ENCODE measurements at regions not wholly inside any gene's neighbourhood (a gene's known extent, or its start where the extent isn't known, plus 50 kb on each side); places are given as distances from the start of the nearest gene placed in this dataset.
"Not testable (repeated sequence)": the region's sequence is repeated elsewhere in the genome, so short reads cannot be mapped to it uniquely, and the experiment has no call there.

DNA sequence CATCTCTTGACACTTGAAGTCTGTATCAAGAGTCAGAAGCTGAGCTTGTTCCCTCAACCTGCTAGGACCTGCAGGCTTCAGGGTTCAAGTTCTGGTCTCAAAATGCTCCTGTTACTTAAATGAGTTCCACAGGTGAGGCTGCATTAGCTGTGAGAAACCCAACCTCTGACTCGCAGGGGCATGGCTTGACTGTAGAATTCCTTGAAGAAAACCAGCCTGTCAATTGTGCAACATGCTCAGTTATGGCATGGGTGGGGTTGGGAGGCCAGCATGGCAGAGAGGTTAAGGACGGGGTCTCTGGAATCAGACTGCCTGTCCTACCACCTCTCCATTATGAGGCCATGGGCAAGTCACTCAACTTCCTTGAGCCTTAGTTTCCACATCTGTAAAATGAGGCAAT, 235.8 kb downstream of the EN1 start:
- no peak for DNase-seq

DNA sequence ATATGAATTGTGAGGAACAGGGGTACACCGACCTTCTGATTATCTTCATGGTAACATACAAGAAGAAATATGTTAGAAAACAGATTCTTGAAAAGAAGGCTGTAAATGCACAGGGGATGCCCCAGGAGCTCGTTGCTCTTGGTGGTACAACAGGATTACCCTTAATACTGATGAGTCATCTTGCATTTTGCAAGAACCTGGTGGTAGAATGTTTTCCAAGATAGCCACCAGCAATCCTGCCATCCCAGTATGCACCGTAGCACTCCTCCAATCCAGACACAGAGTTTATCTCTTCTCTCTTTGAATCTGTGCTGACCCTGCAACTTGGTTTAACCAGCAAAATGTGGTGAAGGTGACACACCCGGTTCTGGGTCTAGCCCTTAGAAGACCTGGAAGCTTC, 238.3 kb downstream of the EN1 start:
- DNase-seq, result no peak

DNA sequence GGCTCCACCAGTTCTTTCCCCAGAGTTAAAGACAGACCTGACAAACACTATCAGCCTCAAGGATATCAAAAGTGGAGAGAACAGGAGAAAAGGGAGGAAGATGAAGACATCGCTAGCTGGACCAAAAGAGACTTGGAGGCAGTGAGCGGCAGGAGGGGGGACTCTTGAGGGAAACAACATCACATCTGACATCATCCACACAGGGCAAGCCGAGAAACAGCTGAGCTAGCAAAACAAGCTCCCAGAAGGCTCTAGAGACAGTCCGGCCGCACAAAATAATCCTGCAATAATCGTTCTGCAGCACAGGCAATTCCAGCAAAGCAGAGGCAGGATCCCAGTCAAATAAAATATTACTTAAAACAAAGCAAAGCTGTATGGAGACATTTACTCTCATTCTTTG, 239.8 kb downstream of the EN1 start:
- no peak for DNase-seq

DNA sequence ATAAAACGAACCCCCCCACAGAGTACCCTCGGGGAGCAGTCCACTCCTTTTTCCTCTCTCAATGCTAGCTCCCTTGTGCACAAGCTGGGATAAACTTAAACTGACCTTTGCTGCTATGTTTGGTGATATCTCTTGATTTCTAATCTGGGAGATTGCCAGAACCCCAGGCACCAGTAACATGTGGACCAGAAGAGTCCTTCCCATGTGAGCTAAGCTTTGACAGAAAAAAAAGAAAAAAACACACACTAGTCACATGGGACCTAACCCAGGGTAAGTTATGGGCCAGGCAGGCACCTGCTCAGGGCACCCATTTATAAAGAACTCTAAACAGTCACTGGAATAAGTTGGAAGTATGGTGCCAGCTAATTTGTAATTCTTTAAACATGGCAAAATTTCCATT, 242.6 kb downstream of the EN1 start:
- DNase-seq, result no peak

DNA sequence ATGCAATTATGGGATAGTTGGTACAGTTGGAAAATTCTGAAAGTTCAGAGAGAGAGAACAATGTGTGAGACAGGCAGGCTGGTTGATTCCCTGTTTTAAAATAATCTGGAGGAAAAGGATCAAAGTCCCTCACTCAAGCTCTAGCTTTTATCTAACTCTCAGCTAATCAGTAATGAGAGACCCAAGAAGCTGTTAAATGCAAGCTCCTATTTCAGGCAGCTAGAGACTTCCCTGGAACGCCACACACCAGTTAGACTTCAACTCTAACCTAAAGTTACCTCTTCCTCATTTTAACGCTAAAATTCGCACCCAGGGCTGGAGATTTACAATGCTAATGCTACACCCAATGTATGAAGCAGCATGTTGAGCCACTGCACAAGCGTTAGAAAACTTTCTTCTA, 243.1 kb downstream of the EN1 start:
- DNase-seq, result no peak

DNA sequence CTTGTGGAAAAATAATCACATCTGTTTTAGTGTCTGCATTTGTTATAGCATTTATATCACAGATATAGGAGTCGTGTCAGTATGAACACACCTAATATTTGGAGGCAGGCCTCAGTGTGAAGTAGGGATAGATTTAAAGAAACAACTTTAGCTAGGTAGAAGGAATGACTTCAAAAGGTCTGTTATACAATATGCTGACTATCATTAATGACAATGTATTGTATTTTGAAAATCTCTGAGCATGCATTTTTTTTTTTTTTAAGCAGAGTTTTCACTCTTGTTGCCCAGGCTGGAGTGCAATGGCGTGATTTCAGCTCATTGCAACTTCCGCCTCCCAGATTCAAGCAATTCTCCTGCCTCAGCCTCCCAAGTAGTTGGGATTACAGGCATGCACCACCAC, 248.3 kb downstream of the EN1 start:
- DNase-seq, result no peak

DNA sequence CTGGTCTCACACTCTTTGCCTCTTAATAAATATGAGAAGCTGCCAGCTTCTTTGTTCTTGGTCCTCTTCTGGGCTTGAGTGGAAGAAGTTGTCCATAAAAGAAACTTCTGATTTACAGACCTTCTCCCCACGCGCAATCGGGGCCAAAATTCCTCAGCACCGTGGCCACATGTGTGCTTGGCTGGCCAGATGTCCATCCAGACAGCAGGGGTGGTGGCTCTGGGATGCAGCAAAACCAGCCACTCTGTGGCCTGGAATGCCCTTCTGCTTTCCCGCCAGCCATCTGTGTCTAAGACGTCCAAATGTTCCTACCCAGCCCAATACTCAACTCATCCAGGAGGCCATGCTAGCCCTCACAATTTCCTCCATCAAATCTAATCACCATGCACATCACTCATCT, 250.8 kb downstream of the EN1 start:
- DNase-seq, result no peak

DNA sequence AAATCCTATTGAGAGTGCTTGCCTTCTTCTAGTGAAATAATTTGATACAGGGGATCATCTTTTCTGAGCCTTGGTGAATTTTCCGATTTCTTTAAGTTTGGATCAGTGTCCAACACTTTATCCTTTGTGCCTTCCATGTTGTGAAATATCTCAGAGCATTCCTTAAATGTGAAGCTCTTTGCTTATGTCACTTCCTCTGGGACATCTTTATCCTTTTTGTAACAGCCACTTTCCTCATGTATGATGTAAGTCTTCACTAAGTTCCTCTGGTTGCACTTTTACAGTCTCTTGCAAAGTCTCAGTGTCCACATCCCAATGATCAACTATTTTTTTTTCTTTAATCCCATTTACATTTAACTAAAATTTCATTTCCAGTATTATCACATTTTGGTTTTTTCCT, 254.2 kb downstream of the EN1 start:
- DNase-seq, result no peak

DNA sequence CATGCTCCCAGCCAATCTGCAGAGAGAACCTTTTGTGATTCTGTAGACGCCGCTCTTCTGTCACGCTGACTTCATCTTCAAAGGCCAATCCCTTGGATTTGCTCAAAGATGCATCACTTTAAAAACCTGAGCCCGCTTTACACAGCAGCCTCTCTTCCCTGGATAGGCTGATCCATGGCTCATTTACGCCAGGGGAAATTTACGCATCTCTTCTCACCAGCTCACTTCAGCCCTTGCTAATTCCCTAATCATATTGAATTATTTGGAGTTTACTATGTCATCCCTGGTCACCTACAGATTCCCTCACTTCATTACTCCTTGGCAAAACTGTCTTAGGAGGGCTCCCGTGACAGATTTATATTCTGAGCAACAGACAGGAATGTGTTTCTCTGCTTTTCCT, 256.2 kb downstream of the EN1 start:
- no peak for DNase-seq

DNA sequence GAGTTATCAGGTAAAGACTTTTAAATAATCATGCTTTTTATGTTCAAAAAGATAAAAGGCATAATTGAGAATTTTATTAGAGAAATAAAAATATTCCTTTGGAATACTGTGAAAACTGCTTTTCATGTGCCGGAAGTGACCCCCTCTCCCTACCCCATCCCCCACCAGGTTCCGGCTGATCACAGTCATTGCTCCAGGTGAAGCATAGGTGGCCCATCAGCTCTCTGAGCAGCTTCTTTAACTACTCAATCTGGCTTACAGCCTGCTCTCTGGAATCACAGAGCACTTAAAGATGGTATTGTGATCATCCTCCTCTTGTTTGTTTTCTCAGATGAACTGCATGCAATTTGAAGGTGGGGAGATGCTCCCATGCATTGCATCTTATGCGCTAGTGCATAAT, 257.7 kb downstream of the EN1 start:
- no peak for DNase-seq

DNA sequence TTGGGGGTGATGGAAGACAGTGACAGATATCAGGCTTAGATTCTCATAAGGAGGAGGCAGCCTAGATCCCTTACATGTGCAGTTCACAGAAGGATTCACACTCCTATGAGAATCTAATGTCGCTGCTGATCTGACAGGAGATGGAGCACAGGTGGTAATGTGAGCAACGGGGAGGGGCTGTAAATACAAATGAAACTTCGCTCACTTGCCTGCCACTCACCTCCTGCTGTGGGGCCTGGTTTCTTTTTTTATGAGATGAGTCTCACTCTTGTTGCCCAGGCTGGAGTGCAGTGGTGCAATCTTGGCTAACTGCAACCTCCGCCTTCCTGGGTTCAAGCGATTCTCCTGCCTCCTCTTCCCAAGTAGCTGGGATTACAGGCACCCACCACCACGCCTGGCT, 258.6 kb downstream of the EN1 start:
- no peak for DNase-seq

DNA sequence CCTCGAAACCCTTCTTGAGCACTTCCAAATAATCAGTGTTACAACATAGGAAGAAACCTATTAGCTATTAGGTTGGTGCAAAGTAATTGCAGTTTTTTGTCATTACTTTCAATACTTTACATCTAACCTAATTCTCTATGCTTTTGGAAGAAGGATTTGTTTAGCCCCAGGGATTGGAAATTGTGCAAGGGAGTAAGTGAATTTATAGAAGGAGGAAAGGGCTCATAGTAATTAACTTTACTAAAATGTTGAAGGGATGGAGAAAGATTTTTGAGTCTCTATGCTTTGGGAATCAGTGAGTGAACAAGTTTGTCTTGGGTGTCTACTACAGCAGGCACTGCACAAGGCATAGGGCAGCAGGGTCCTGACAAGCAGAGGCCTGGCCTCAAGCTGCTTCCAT, 261.1 kb downstream of the EN1 start:
- DNase-seq, result no peak

DNA sequence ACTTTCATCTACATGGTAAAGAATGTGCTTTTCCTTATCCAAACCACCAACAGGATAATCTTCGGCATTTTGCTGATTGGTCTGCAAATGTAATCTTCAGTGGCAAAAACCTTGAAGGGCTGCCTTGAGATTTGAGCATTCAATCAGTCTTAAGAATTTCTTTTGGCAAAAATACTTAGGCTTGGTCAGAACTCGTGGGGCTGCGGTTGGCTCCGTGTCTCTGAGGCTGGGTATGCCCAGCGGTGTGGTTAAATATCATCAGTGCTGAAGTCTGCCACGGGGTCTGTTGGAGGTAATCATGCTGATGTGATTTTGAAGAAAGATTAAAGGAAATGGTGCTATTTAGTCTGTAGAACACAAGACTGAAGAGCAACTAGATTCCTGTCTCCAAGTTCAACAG, 262.6 kb downstream of the EN1 start:
- no peak for DNase-seq

DNA sequence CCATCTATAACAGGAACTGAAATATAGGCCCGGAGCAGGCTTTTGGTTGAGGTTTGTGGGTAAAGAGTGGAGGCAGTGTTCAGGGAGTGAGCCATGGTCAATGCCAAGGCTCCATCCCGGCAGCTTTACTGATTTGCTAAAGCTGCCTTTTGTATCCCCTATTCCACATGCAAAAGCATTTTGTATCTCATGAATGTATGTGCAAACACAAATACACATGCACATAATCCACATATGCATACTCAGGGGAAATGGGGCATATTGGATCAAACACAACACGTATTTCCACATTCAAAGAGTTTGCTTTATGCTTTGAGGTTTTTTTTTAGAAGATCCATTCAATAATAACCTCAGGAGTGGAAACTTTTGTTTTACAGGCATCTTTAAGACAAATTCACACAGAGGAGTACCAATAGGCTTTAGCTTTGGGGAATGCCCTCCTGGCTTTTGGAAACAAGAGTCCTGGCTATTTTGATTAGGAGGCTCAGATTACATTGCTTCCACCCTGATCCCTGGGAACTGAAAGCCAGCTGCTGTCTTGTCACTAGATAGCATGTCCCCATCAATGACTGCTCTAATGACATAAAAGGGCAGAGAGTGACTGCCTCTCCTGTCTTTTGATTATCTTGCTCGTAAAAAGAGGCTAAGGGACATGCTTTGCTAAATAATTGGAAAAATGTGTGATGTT, 263.2 kb downstream of the EN1 start:
- DNase-seq, result no peak

DNA sequence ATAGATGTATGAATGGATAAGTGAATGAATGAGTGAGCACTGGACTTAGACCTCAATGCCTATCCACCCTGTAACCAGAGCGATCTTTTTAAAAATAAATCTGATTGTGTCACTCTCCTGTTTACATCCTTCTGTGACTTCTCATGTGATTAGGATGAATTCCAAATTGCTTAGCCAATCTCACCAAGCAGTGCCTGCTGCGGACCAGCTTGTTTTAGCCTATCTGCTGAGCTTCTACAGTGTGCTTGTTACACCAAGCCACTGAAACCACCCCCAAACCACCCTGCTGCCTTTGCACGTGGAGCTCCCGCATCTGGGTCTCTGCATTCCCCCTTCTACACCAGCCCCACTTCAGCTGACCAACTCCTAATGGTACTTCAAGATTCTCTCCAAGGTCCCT, 265.4 kb downstream of the EN1 start:
- no peak for DNase-seq

DNA sequence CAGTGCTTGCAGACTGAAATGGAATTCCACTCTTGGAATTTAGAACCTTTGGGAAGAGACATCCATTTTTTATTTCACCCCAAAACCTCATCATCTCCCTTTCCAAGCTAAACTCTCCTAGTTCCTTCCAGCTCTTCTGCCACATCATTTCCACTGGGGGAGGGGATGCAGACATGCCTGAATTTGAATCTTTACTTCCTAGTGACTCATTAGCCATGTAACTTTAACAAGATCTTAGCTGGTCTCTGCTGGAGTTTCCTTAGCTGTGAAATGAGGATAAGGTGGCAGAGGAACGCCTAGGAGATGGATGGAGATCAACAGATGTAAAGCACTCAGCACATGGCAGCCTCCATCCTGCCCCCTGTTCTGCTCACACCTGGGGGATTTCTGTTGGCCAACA, 266.8 kb downstream of the EN1 start:
- DNase-seq, result no peak

DNA sequence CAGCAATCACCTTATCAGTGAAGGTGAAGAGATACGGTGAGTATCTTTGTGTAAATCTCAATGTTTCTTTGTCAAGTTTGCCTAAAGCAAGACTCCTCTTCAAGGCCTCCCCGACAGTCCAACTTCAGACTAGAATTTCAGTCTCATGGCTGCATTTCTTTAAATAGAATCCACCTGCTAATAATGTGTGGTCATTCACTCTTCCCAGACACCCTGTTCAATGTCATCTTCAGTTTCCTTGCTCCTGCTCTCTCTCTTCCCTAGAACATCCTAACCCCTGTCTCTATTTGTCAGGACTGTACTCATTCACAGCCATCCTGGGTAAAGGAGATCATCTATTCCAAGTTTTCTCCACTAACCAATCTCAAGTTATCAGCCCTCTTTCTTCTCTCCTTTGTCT, 267.3 kb downstream of the EN1 start:
- no peak for DNase-seq

DNA sequence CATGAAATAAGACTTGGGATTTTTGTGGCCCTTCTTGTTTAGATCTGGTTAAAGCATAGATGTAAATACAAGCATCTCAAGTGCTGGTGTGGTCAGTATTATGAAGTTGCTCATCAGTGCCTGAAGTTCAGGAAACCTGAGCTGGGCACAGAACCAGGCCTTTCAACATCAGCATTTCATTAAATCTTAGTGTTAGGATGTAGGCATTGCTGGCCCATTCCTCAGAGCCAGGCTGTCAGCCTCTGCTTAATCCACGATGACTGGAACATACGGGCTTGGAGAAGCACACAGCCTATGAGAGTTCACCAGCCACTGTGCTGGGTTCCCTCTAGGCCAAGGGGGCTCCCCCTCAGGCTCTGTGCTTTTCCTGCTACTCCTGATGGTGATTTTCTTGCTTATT, 270.2 kb downstream of the EN1 start:
- DNase-seq, result no peak

DNA sequence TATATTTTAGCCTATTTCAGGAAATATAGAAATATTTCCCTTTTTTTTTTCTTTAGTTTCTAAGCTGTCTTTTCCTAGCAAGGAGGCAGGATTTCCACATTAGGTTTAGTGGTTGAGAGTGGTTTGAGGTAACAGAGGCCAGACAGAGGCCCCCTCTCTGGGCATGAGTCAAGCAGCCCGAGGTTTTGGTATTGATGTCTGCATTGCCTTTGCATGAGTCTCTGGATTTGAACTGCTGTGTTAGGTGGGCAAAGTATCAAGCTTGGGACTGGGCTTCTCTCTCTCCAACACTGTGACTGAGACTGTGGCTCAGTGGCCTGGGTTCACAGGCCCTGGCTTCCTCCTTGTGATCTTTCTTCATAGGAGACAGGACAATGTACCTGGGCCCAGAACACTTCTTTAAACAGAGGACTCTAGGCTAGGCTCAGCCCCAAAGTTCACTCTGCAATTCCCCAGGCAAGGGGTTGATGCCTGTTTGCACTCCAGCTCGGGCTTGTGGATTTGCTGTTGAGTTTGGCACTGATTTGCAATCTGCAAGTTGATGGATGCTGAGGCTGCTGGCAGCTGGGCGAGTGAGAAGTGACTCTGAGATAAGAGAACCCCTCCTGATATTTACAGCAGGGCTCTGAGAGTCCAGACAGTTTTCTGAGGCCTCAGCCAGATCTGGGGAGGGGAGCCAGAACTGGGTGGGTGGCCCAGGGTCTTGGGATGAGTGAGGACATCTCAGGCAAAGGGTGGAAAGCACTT, 271.2 kb downstream of the EN1 start:
- no peak for DNase-seq

DNA sequence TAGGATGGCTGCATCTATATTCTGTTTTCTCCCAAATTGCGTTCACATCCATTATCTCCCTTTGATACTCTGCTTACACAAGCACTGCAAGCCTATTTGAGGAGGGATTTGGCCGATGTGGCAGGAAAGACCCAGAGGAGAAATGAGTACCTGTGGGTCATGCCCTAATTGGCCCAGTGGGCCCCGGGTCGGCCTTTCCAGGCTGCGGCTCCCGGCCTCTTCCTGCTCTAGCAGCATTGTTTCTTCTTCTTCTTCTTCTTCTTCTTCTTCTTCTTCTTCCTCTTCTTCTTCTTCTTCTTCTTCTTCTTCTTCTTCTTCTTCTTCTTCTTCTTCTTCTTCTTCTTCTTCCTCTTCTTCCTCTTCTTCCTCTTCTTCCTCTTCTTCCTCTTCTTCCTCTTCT, 275.1 kb downstream of the EN1 start:
- DNase-seq, result not testable (repeated sequence)

DNA sequence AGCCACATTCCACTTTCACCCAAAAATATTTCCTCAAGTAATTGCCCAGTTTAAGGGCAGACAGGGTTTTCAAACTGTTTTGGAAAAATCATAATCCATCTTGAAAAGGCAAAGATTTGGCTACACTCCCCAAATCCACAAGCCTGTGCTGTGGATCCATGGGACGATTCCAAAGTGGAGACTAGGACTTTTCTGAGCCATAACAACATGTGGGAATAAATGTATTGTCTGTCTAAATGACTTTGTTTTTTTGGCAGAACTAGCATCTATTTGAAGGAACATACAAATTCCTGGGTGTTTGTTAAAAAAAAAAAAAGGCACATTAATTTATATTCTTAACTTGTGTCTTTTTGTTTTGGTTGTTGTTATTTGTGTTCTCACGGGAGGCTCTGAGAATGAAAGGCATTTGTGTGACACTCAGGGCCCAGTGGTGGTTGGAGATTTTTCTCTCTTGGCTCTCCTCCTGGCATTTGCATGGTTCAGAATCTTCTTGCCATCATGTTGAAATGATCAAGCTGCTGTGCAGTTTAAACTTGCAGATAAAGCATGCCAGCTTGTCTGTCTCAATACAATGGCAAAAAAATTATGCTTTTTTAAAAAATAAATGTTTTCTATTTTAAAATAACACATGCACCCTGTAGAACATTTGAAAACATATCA, 277.4 kb downstream of the EN1 start:
- no peak for DNase-seq

DNA sequence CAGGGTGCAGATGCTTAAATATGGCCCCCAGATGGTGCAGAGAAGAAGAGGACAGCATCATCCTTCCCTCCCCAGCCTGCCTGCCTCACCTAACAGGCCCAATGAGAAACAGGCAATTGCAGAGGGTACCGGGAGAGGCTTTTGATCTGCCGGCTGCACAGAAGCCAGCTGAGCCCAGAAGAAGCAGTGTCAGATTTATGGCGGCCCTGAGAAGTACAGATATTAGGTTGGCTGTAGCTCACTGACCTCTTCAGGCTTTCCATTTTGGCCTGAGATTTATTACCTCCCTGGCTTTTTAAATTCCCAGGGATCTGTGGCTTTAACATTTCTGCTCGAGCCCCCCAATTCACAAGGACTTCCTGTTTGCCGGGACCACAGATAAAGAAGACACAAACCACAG, 278.7 kb downstream of the EN1 start:
- DNase-seq, result peak; percentile 20

DNA sequence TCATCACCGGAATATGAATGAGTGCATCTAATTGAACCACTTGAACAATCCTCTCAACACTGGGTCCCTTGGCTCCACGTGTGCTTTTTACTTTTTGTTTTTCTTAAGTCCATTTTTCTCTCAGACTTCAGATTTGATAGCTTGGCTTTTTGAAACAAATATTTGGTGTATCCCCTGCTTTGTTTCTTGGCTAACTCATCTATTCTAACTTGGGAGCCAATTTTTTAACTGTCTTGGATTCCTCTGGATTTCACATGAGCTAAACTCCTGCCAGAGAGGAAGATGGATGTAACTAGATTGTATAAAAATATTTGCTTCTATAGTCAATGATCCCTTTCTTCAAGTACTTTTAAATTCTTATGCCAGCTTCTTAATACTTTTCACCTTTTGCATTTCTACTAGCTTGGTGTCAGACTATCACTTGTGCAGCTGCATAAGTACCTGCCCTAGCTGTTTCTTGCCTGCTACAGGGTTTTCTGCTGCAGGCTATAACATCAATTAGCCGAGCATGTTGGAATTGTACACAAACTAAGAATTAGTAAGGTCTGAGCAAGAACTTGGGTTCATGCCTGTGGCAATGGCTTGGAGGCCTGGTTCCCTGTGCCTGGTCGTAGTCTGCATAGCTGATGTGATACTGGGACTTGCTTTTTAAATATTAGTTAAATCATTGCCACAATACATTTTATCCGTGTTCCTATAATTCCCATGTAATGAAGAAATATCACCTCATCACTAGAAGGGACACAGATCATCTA, 281.5 kb downstream of the EN1 start:
- DNase-seq, result no peak
